GM19452 (cell line): ENCODE measurements at regions not wholly inside any gene's neighbourhood (a gene's known extent, or its start where the extent isn't known, plus 50 kb on each side); places are given as distances from the start of the nearest gene placed in this dataset.

Source experiments
- ATAC-seq: cut with Tn5 transposase; IDR thresholded peaks from one replicate; pipeline ENCODE4 v1.9.1; 2021; ENCODE audit not compliant: unreplicated experiment

DNA sequence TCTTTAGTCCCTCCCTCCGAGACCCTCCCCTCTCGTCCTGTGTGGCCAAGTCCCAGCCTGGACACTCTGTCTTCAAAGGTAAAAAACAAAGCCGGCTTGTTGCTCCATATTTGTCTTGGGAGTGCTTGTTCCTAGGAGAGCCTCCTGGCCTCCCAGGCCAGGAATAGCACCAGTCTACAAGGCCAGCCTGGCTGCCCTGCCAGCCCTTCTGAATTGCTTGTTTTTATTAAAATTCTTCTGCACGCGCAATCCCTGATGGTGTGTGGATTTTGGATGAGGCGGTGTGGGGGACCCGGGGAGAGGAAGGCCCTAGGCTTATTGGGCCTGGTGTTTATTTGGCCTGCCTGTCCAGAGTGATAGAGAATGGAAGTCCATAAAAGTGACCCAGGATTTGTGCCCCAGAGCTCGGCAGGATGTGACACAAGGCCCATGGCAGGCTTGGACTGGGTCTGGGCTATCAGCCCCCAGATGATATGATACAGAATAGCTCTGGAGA lies 297.3 kb downstream of the CYP26B1 start:
- ATAC-seq: no peak

DNA sequence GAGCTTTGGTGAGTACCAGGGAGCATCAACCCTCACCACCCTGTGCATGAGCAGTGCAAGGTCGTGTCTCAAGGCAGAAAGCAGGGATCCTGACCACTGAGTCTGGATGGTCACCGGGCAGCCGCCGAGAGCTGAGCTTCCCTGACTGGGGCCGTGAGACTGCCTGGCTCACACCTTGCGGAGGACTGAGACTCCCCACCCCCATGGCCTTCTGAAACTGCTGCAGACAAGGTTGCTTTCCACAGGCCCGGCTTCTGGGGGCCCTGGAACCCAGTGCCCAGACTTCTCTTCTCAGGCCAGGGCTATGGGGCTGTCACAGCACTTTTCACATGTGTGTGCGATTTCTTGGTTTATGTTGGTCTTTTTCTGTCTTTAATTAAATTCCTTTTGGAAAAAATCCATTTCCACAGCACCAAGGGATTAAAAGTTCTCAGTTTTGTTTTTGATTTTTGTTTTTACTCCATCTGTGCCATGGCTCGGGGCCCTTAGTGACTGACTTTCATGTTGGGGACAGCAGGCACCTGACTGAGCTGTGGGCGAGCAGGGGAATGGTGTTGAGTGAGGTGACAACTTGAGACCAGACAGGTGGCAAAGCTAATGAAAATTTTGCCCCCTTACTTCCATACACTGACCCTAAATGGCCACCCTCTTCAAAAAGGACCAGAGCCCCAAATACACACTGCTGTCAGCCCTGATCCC lies 297.9 kb downstream of the CYP26B1 start:
- ATAC-seq: no peak

DNA sequence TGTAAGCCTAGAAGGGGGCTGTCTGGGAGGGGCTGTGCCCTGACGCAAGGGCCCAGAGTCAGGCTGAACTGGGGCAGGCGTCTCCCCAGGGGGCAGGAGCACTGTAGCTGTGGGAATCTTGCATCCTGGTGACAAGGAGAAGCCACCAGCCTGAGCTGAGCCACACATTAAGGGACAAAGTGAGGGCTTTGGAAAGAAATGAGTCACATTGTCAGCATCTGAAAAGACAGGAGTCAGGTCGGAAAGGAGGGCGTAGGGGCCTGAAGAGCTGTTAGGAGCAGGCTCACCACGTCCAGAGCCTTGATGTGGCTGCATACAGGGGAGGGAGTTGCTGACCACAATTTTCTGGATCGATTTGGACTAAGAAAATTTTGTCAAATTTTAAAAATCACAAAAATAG lies 298.6 kb downstream of the CYP26B1 start:
- ATAC-seq: no peak

DNA sequence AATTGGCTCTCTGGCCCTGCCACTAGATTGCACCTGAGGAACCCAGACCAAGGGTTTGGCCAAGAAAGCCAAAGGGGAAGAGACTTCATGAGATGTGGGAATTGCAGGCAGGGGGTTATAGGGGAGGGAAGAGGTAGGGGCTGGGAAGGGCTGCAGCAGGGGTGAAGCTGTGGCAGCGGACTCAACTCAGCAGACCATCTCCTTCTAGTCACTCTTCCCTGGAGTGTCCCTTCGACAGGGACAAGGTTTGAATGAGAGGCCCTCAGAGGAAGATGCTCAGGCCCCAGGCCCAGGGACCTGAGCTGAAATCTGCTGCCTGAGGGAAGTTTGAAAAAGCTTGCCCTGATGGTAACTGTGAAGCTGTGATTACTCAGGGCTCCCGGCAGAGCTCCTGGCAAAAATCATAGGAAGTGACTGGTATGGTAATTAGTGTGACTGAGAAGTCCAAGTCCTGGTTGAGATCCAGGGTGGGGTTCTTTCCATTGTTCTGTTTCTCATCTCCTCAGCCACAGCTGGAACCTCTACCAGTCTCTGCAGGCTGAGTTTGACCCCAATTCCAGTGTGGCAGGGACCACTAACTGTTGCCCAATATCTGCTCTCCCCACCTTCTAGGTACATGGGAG lies 300.9 kb downstream of the CYP26B1 start:
- no peak for ATAC-seq

DNA sequence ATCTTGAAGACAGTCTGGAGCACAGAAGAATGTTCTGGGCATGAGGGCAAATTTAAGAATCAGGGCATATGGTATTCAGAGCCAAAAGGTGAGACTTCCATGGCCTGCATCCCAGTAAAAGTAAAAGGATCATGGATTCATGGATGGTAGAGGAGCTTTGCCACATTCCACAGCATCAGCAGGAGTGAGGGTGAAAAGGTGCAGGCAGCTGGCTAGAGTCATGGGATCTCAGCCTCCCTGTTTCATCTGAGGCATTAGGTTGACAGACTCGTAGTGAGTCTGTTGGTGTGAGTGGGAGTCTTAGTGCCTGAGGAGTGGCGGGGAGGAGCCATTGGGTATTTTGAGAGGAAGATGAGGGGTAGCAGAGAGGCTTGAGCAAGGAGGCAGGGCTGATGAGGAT lies 301.6 kb downstream of the CYP26B1 start:
- no peak for ATAC-seq

DNA sequence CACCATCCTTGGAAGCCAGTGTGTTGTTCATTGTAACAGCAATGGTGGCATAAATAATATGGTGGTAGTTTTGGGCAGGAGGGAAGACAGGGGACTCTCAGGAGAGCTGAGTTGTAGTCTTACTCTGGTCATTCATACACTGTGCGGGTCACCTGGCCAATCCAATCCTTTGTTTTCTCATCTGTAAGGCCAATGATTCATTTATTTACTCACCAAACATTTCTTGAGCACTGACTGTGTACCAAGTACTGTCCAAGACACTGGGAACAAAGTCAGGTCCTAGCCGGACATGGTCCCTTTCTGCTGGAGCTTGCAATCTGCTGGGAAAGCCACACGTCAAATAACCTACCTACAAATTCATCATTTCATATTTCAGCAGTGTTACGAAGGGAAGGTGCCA lies 302.7 kb downstream of the CYP26B1 start:
- ATAC-seq: no peak

DNA sequence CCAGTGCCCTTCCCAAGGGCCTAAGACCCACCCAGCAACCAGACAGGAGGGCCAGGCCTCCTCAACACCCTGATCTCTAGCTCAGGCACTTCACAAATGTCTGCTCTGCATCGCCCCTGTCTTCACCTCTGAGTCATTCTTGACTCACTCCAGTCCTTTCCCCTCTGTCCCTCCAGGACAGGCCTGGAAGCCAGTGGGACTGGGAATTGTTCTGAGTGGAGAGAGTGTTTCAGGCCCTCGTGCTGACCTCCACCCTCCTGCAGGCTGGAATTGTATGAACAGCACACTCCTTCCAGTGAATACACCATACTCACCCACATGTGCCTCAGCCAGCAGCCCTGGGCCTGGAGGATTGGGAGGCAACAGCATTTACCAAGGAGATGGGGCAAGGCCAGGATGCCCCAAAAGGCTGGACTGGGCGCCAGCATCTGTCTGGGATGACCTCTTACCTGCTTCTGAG lies 304.2 kb downstream of the CYP26B1 start:
- ATAC-seq: no peak

DNA sequence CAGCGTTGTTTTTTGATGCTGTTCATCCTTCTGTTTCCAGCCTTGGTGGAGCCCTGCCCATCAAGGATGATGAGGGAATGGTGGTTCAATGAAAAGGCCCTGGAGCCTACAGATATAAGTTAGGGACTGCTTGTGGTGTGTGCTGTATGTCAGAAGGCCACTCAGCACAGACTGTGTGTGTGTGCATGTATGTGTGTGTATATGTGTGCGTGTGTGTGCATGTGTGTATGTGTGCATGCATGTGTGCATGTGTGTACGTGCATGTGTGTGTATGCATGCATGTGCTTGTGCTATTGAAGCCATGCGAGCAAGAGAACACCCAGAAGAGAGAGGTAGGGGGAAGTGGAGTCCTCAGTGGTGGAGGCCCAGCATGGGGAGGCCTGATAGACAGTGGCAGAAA lies 304.9 kb downstream of the CYP26B1 start:
- ATAC-seq: no peak

DNA sequence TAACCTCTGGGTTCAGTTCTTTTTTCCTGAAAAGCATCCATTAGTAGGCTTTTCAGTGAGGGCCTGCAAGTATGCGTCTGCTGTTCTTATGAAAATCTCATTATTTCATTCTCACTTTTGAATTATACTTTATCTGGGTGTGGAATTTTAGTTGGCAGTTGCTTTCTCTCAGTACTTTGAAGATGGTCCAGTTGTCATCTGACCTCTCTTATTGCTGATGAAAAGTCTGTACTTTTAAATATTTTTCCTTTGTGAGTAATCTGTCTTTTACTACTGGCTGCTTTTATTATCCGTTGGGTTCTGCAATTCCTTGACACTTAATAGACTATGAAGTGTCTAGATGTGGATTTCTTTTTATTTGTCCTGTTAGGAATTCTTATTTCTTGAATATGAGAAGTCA lies 307.8 kb downstream of the CYP26B1 start:
- ATAC-seq: no peak

DNA sequence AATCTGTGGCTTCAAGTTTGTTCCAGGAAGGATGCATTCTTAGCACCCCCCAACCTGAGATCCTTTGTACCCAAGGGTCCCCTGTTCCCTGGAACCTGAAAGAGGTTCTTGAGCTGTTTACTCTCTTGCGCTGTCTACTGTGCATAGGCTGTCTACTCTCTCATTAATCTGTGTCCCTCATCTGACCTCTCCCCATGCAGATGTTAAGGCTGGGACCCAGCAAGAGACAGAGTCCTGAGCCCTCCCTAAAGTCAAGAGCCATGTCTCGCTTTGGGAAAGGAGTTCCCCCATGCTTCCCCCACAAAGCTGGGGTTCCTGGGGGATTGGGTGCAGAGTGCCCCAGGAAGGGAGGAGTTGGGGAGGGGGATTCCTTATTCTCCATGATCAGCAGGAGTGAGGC lies 312.9 kb downstream of the CYP26B1 start:
- ATAC-seq: no peak

DNA sequence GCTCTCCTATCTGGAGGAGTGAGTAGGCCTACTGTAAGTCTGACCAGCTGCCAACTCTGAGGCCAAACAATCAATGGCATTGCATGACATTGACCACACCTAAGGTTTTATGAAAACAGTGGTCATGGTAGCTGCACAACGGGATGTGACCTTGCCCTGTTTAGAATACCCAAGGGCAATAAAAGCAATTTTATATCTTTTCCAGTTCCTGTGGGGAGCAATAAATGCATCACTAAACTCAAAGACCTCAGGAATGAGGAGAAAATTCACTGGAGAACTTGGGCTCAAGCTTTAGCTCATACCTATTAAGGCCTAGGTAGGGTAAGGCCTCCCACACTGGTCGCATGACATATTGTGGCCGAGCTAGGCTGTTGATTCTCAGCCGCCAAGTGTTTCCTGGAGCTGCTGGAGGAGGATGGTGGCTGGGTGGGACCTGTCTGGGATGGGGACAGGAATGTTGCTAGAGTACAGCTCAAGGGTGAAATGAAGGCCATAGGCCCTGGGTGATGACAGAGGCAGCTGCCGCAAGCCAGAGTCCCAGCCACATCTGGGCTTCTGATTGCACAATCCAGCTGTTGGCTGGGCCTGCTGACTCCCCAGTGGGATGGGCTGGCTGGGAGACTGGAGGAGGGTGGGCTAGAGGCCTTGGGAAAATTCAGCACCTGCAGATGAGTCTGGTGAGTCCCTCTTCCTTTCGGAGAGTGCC lies 313.7 kb downstream of the CYP26B1 start:
- ATAC-seq: no peak

DNA sequence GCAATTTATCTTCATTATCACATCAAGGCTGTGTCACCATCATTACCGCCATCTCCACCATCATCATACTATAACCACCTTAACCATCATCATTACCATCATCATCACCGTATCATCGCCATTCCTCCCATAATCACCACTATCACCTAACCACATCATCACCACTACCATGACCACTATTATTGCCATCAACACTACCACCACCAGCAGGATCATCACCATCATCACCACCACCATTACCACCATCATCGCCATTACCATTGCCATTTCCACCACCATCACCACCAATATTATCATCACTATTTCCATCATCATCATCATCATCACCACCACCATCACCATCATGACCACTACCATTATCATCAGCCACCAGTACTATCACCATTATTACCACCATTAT lies 314.4 kb downstream of the CYP26B1 start:
- no peak for ATAC-seq

DNA sequence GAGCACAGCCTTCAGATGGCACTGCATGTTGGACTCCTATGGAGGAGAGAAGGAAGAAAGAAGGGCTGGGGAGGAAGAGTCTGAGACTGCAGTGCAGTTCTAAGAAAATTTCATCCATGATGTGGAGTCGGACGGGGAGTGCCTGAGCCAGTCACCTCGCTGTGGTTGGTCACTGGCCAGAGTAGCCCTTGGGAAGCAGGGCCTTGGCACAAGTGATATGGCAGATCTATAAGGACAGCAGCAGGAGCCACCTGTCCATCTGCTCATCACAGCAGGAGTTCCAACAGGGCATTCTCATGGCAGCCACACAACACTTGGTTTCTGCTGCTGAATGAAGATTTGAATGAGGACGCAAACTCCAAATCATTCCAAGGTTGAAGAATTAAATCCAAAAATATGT lies 314.8 kb downstream of the CYP26B1 start:
- no peak for ATAC-seq

DNA sequence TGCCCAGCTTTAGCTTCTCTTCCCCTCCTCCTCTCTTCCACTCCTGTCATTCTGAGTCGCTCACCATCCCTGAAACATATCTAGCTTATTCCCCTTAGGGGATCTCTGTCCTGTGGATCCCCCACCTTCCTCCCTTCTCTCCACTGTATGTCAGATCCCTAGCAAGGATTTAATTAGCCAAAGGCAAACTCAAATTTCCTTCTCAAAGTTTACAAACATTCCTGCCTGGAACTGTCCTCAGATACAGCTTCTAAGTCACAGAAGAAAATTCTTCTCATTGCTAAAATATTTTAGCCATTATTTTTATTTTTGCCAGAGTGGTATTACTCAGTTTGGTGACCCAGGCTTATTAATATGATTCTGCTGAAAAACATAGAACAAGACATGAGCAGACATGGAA lies 315.3 kb downstream of the CYP26B1 start:
- no peak for ATAC-seq

DNA sequence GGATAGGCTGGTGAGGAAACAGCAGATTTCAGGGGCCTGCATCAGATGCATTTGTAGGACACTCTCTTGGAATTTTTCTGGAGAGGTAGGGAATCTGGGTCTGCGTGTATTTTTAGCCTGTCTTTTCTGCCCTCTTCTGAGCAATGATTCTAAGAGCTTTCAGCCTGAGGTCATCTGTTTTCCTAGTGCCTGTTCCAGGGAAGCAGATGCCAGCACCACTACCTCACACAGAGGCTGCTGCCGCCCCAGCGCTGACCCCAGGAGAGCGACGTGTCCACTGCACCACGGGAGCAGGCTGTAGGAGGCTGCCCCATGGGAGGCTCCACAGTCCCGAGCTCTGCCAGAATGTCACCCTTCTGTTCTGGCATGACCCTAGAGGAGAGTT lies 316.5 kb downstream of the CYP26B1 start:
- ATAC-seq: no peak

DNA sequence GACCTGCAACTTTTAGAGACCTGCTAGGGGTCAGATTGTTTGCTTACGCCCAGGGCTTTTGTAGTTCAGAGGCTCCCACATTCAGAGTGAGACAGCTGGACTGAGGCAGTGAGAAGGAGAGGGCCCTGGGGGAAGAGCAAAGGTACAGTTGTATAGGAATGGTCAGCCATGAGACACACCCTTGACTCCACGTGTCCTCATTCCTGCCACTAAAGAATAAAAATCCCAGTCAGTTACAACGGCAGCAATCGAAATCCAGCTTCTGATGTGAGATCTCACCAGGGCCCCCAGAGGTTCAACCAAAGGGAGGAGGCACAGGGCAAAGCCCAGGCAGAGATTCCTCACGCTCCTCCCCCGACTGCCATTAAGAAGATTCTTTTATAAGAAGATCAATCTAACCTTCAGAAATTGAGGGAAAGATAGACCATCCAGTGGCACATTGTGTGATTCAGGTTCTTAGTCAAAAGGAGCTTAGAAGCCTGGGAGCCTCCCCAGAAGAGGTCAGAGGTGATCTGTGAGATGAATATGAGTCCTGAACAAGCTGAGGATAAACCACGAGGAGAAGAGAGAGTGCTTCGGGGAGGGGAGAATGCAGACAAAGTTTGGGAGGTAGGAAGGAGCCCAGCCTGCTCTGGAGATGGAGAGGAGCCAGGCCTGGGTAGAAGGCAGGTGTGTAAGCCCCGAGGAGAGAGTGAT lies 317.0 kb downstream of the CYP26B1 start:
- no peak for ATAC-seq

DNA sequence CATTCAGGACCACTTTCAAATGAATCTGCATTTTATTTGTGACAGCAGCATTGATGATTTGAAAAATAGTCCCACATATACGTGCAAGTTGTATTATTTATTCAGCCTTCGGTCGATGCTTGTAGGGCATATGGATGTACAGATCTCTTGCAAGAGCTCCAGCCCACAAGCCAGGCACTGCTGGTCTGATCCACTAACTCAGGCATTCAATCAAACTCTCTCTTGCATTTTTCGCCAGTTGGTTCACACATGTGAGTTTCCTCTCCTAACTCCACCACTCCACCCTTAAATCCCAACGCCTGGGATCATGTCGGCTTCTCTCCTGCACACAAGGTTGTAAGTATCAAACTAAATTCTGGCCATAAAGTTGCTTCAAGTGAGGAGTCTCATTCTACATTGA lies 318.7 kb downstream of the CYP26B1 start:
- ATAC-seq: no peak

DNA sequence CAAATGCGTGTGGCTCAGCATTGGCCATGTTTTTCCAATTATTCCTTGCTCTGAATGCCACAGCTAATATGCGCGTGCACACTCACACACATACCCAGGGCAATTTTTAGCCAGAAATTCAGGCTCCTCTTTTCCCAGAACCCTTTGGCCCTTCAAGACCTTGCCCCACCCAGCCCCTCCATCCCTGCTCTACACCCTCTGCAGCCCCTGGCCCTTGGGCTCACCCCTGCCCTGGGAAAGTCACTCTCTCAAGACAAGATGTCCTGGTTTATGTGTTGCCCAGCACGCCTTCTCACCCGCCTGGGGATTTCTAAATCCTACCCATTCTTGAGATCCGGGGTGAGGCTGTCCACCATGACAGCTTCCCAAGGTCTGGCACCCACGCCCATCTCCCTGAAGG lies 319.7 kb downstream of the CYP26B1 start:
- ATAC-seq: no peak

DNA sequence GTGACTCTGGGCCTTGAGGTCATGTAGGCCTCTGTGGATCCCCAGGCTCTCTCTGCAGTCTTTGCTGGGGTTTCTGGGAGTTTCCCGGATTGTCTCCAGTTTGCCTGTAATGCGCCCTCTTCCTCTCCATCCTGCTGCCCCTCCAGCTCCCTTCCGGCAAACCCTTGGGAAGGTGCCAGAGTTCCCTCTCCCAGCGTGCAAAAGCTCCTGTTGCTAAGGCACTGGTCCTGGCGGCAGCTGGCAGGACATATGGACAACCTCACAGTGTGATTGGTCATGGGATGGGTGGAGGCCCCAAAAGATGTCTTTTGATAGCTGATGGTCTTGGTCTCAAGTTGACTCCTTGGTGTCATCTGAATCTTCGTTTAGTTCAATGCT lies 320.1 kb downstream of the CYP26B1 start:
- no peak for ATAC-seq

DNA sequence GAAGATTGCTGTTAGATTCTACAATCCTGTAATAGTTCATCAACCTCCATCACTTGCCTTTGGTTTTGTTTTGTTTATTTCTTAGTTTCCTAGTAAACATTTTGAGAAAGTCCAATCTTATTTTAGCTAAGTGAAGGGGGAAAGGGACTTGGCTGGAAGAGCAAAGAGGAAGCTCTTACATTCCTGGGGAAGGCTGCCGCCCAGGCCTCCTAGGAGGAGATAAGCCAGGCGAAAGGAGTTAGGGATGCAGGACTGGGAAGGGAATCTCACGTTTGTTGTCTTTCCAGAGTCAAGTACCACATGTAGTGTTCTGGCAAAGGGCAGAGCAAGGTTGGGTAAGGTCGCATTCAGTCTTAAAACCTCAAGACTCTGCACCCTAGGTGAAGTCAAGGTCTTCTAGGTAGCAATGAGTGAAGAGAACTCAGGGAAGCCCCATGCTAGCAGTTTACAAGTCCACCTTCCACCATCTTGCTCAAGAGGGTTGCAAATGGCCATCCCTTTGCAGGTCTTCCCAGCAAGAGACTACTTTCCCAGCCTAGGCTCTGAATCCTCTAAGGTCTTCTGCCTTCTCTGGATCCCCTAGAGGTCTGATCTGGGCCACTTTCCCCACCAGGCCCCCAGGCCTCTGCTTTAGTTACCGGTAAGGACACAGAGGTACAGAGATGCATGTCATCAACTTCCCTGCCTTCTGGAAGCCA lies 320.7 kb downstream of the CYP26B1 start:
- ATAC-seq: no peak

DNA sequence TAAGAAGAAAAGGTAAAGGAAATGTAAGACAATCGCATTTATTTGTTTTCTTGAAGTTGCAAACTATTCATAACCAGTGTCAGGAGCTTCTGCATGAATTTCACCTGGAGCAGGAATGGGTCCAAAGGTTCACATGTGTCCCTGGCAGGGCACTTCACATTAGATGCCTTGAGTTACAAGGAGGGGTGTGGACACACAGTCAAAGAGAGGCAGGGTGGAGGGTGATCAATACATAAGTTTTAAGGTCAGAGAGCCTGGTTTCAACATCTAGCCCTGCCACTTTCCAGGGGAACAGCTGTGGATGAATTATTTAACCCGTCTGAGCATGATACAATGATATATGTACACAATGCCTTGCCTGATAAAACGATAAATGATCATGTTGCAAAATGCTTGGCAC lies 321.4 kb downstream of the CYP26B1 start:
- ATAC-seq: no peak
